NCI-H345 (cell line): ENCODE measurements at regions not wholly inside any gene's neighbourhood (a gene's known extent, or its start where the extent isn't known, plus 50 kb on each side); places are given as distances from the start of the nearest gene placed in this dataset.
A peak's percentile ranks its signal among the peaks of the same experiment; 100 is the strongest.

Experiments
- DNase-seq: peaks from one replicate; lab custom pipeline; 2025; lab: John Stamatoyannopoulos, UW

DNA sequence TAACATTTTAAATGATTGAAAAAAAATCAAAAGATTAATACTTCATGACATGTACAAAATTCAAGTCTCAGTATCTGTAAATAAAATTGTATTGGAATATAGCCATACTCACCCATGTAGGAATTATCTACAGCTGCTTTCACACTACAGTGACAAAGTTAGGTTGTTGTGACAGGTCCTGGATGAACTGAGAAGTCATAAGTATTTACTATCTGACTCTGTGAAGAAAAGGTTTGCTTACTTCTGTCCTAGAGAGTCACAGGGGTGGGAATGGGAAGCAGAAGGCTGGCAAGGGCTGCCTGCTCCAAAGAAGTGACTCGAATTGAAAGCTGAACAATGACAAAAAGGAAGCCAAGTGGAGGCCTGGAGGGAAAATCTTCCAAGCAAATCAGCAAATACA, 155.2 kb downstream of the SLC30A10 start:
- DNase-seq, result no peak

DNA sequence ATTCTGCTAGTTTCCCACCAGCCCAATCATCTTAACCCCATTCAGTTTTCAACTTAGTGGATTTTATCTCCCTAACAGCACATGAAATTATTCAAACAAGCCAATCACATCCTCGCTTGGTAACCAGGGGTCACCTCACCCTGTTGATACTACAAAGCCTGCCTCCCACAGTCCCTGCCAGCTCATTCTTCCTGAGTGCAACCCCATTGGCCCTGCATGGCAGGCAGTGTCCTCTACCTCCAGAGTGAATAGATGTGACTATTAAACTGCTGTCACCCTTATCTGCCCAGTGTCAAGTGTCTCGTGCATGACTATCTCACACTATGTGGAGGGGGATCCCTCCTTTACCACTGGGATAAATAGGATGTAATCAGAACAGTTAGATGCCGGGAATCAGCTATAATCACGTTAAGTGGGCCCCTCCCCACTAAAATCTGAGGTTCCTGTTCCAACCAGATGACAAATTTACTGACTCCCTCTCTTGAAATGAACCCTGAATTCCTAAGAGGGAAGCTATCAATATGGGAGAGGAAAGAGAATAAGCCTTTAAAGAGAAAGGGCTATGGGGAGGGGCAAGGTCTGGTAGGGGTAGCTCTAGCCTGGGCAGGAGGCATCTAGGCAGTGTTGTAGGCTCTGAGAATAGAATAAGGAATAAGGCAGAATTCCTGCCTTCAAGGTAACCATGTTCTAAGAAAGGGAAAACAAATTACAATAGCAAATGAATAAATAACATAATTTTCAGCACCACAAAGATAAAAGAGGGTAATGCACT, 155.9 kb downstream of the SLC30A10 start:
- DNase-seq, result no peak

DNA sequence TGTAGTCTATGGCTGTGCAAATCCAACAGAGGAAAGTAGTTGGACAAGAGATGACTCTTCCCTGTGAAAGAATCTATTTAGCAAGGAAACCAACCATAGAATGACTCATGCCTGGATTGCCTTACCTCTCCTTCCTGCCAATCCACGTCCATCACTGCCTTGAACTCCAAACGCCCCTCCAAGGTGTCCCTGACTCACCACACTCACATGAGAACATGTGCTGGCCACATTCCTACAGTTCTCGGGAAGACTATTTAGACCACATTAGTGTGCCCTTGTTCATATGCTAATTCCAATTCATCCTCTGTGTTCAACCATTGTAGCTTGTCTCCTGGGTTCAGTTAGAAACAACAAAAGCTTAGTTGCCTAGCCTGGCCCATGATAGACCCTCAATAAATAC, 157.3 kb downstream of the SLC30A10 start:
- no peak for DNase-seq

DNA sequence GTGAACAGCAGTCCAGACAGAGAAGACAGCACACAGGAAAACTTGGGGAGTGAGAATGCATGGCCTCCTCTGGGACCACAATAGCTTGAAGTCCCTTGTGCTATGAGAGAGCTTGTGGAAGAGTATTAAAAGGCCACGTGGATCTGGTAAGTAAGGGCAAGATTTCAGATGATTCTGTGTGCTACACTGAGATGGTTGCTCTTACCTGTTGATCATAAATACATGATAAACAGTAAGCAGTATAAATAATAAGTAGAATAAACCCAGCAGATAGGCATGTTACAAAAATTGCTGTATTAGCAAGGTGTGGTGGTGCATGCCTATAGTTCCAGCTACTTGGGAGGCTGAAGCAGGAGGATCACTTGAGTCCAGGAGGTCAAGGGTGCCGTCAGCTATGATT, 150.4 kb upstream of the ZC3H11B start:
- no peak for DNase-seq

DNA sequence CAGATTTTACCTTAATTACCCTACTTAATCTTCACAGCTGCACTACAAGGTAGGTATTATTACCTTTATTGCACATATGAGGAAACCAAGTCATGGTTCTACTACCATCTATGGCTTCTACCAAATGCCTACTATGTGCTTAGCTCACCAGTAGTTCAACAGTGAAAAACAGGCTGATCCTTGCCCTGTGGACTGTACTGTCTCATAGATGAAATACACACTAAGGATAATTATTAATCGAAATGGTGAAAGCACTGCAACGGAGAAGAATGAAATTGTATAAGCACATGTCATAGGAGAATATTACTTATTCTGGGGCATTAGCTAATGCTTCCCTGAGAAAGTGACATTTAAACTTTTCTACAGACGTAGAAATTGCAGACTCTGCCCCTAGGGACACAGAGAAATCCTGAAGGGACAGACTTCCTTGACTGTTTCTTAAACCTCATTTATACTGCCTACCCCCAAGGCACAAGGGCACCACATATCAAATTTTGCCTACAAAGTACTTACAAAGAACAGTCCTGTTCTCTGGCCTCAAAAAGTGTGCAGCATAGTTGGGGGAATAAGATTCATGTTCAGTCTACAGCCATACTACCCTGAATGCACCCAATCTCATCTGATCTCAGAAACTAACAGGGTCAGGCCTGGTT, 148.4 kb upstream of the ZC3H11B start:
- DNase-seq, result no peak

DNA sequence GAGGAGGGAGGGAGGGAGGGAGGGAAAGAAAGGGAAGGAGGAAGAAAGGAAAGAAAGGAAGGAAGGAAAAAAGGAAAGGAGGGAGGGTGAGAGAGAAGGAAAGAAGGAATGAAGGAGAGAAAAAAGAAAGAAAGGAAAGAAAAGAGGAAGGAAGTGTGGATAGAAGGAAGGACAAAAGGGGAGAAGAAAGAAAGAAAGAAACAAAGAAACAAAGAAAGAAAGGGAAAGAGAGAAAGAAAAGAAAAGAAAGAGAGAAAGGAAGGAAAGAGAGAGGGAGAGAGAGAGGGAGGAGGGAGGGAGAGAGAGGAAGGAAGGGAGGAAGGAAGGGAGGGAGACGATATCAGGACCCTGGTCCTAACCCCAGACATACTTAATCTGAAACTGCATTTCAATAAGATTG, 146.2 kb upstream of the ZC3H11B start:
- DNase-seq, result no peak

DNA sequence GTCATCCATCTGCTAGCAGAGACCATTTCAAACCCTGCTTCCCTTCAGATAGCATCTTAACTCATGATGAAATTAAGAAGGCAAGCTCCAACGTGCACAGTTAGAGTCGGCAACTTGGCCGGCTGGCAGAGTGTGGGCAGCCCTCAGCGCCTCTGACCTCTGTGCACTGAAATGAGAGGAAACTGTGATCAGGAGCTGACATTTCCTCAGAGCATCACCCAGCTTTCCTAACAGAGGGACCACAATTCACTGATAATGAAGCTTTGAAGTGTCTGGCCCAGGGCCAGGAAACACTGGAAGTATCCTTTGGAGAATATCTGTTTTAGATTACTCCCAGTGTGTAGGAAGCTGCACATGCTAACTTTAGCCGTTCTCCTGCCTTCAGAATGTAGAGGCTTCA, 145.0 kb upstream of the ZC3H11B start:
- DNase-seq, result peak; percentile 35

DNA sequence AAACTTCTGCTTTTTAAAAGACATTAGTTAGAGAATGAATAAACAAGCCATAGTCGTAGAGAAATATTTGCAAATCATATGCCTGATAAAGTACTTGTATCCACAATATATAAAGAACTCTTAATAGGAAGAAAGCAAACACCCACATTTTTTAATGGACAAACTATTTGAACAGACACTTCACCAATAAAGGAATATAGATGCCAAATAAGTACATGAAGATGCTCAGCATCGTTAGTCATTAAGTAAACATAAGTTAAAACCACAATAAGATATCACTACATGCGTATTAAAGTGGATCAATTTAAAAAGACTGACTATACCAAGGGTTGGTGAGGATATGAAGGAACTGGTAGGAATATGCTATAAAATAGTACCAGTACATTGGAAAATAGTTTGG, 142.3 kb upstream of the ZC3H11B start:
- no peak for DNase-seq

DNA sequence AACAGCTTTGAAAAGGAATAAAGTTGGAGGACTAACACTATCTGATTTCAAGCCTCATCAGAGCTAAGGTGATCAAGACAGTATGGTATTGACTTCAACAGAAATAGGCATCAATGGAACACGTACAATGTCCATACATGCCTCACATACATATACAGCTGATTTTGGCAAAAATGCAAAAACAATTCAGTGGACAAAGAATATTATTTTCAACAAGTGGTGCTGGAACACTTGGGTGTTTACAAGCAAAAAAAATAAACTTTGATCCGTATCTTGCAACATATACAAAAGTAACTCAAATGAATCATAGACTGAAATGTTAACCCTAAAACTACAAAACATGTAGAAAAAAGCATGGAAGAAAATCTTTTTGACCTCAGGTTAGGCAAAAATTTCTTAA, 141.9 kb upstream of the ZC3H11B start:
- DNase-seq, result no peak

DNA sequence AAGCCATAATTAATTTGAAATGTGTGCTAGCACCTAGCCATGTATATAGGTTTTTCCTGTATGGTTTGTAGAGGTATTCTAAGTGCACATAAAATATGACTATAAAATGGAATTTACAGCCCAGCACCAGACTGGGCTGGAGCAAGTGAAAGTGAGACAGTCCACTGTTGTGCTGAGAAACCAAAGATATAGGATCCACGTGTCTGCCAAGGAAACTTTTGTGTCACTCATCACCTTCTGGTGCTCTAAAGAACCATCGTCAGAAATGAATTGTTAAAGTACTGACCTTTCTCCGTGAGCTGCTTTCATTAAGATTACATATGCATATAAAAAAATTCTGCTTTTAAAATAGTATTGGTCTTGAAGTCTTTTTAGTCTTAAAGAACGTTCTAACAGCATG, 141.0 kb upstream of the ZC3H11B start:
- no peak for DNase-seq

DNA sequence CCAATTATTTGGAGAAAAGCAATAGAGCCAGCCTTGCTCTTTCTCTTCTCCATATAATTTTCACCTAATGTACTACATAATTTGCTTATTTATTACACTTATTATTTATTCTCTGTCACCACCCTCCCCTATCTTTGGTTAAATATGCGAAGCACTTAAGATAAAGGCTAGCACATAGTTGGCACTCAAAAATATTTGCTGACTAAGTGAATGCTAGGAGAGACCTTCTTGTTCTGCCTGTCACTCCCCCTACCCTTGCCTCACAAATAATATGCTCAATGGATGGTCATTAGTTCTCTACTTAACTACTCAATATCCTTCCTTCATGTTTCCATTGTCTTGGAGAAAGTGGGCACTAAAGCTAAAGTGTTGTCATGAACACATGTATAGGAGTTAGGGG, 139.7 kb upstream of the ZC3H11B start:
- no peak for DNase-seq

DNA sequence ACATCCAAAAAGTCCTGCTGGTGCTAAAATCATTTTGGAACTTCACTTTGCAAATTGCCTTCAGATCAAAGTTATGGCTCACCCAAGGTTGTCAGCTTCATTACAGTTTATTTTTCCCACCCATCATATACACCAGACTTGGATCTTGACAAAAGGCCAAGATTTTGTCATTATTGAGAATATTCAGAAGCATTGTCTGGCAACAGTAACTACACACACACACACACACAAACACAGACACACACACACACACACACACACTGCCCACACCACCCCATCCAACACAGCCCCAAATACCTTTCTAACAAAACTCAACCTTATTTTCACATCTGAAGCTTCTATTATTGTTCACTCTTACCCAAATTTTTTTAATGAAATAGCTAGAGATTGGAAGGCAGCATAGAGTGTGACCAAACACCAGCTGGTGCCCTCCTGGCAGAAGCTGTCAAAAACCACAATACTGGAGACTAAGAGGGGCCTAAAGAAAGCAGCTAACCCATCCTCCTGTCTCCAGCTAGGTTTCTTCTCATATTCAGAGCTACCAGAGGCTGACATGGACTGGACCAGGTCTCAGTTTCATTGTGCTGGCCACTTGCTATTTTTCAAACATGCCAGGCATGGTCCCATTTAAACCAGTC, 139.1 kb upstream of the ZC3H11B start:
- no peak for DNase-seq

DNA sequence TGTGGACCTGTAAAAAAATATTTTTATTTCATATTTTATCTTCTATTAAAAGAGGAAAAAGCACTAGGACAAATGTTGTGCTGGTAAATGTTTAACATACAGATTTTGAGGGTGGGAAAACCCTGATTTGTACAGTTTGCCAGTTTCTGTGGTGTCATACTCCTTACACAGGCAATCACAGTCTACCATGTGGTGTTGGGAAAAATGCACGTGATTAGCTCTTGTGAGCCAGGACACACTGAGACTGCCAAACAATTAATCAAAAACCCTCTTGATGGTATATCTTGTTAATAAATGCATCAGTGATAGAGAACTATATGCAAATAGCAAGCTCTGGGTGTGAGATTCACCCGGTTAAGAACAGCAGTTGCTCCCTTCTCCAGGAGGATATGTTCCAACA, 136.5 kb upstream of the ZC3H11B start:
- DNase-seq, result no peak

DNA sequence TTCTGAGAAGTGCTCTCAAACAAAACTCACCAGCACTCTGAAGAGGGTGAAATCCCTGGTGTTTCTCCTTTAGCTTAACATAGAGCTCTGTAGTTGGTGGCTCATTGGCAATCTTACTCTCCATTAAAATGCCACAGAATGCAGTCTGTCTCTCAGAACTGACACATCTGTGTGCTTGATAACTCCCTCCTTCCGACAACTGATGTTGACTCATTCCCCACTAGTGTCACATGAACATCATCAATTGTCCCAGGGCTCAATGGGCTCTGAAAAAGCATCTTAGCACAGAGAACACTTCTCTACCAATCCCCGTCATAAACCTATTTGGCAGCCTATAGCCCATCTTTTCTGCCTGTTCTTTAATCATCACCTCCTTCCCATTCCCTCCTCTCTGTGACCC, 133.2 kb upstream of the ZC3H11B start:
- no peak for DNase-seq

DNA sequence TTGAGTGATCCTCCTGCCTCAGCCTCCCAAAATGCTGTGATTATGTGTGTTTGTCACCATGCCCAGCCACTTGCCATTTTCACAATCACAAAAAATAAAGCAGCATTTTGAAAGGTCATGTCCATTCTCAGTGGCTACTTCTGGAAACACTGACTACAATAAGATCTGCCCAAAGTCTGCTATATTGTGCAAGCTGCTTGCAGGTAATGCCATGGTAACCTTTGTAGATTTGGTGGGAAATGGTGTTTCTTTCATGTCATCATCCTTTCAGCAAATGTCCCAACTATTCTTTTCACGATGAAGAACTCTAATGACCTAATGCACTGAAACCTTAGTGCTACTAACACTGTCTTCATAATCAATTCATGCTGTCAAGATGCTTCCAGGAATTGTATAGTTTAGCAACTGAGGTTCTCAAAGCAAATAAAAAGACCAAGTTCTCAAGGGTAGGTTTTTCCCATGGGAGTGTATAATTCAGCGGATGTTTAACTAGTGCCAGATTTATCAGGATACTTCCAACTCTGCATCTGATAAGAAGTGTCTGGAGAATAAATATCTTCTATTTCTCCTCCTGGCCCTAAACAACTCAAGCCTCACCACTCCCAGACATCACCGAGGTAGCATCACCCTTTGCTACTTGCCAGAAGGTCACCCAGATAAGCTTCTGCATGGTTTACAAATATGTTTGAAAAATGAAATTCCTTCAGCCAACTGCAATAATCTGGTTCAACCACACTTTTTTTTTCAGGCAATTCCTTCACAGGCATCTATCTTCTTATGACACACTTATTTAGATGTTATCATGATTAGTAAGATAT, 132.0 kb upstream of the ZC3H11B start:
- no peak for DNase-seq

DNA sequence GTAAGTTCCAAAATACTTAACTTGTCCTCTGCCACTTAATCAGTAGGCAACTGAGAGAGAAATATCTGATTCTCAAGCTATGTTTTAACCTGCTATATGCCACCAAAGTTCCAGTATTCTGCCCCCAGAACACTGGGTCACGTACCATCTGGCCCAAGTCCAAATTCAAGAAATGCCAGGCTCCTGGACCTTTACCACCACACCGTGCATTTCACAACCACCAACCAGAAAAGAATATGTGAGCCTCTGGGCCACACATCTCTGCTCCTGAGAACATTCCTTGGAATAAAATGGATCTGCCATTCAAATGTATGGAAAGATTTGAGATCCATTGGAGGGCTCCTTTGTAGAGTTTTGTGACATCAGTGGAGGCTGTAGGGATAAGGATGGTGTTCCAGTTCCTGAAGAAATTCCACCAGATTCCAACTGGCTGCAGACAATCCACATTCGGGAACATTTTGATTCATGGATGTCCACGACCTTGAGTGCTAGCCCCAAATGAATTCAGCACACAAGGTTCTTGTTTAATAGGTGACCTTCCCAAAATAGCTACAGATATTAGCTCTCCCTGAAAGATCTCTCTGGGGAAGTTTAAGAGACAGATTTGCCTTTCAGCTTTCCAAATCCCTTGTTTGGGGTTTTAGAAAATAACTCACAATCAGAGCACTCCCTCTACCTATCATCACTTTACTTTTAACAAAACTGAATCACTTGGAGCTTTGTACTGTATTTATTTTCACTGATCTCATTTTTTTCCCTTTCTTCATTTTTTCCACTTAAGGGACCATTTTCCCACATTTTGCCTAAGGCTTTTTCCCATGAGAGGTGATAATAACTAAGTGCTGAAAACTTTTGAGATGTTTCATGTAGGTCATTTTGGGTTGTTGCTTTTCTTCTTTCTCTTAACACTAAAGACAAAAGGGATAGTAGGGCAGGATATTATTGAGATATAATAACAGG, 128.4 kb upstream of the ZC3H11B start:
- no peak for DNase-seq

DNA sequence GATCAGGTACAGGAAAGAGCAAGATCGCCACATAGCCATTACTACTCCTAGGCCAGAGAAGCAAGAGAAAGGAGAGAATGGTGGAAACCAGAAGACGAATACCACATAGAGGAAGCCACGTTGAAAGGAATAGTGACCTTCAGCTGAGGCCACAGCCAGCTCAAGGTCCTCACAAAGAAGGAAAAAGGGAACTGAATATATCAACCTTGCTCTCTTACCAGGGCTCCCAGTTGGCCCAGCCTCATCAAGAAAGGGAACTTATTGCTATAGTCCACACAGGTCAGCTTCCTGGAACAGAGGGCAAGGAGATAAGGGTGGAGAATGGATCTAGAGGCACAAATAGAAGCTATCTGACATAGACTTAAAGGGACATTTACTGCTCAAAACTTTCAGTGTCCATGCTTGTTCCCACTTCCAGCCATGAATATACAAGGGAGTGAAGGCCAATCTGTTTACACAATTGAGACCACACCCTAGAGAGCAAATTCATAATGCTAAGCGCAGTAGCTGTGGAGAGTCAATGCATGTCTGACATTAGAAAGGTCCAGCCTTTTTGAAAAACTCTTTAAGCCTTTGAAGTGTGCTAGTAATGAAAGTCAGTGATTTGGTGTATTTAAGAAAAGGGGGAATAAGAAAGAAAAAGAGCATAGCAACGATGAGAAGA, 120.7 kb upstream of the ZC3H11B start:
- DNase-seq, result no peak

DNA sequence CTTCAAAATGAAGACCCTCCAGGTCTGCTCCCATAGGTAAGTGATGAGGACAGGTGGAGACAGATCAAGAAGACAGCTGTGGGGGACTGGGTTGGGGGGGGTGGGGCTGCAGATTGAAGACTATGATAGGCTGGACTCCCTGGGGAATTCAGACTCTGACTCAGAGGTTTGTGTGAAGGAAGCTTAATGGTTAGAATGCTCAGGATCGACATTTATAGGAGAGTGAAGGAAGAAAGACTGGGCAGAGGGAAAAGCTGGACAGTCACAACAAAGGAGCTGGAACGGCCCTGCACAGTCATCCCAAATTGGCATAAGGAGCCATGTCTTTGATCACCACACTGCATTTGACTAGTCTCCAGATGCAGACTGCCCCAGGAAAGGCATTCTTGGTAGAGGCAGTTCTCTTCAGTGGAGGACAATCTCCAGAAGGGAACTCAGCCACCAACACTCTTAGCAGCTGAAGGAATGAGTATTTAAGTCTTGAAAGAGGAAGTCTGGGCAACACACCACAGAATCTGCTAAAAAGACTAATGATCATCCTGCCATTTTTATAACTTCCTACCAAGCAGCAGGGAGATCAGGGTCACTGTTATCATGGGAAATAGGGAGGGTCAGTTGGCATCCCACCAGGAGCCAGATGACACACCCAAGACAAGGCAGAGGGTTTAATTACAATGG, 120.0 kb upstream of the ZC3H11B start:
- no peak for DNase-seq

DNA sequence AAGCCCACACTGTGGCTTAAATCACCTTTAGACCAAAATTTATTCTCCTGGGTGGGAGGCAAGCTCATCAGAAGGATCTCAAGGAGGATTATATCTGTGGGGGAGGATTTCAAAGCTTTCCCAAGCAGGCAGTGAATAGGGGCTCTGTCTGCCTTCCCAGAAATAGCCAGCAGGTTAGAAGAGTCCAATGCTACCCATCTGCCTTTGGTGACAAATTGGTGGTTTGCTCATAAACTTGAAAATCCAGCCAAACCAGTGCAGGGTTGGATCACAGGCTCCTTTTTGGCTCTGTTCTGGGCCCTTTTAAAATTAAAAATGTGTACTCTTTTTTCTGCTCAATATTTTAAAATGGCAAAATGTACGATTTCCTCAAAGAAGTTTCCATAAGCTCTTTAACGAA, 118.9 kb upstream of the ZC3H11B start:
- no peak for DNase-seq
